Testis (tissue), 2 donors: ENCODE measurements at regions not wholly inside any gene's neighbourhood (a gene's known extent, or its start where the extent isn't known, plus 50 kb on each side); places are given as distances from the start of the nearest gene placed in this dataset.
"Not testable (repeated sequence)": the region's sequence is repeated elsewhere in the genome, so short reads cannot be mapped to it uniquely, and the experiment has no call there.

Experiments used
- DNase-seq: peaks from one replicate; pipeline ENCODE4 v3.0.0-alpha.2; 2019
- H3K27ac ChIP-seq, 2 donors: fragments of 200-600 bp; sonication (generic); one replicate each; pipeline ENCODE4 v1.5.1; 2019
- H3K27me3 ChIP-seq: fragments of 200-600 bp; sonication (generic); one replicate; pipeline ENCODE4 v1.5.1; 2019
- H3K36me3 ChIP-seq: fragments of 200-600 bp; sonication (generic); one replicate; pipeline ENCODE4 v1.5.1; 2017; ENCODE audit warnings: low read depth; ENCODE audit errors: missing control alignments
- H3K4me1 ChIP-seq: fragments of 200-600 bp; sonication (generic); one replicate; pipeline ENCODE4 v1.5.1; 2019
- H3K4me3 ChIP-seq, 2 donors: fragments of 200-600 bp; sonication (generic); one replicate each; pipeline ENCODE4 v1.5.1; 2017 to 2019
- H3K9me3 ChIP-seq: fragments of 200-600 bp; sonication (generic); one replicate; pipeline ENCODE4 v1.5.1; 2017
- CTCF ChIP-seq, 3 experiments: fragments of 450-650 bp in 2 of 3; fragments of 200-600 bp in 1 of 3; sonication (generic) in 1 of 3; IDR thresholded peaks; one replicate each; pipeline ENCODE4 v1.5.1; 2016 to 2019; ENCODE audit warnings: antibody characterized with exemption in 3 of 3, mild to moderate bottlenecking in 2 of 3, moderate library complexity in 1 of 3
- POLR2A ChIP-seq: fragments of 450-650 bp; IDR thresholded peaks from one replicate; pipeline ENCODE4 v1.6.1; 2017; ENCODE audit warnings: antibody characterized with exemption, mild to moderate bottlenecking, moderate library complexity
- WGBS, 2 donors: methylation state at CpG; one replicate each; pipeline ENCODE4 v1.1.5; 2018; 5-methylcytosine and 5-hydroxymethylcytosine counted together
- intact Hi-C: fragments of 100-400 bp; cut with DNase I; formaldehyde crosslinking; loops from one replicate; pipeline ENCODE4 v1.15.1; 2023; ENCODE audit warnings: low total_unique reads

GRCh38 chr6:92977018-92977417, 442.3 kb downstream of the EPHA7 start:
- no peak overlapping the region for H3K27ac ChIP-seq
- H3K36me3 ChIP-seq, result no peaks in the 10 kb centered on the region
- no peaks in the 10 kb centered on the region for H3K9me3 ChIP-seq
- WGBS, 2 donors, result 36 to 46% methylated on average over 1 of the region's 1 CpG
- no peaks in the 10 kb centered on the region for H3K27me3 ChIP-seq
- no peak overlapping the region for H3K4me3 ChIP-seq
- DNase-seq, result no peak
- intact Hi-C loops, result no loop called here
- TF ChIP-seq POLR2A (no peak), CTCF (IDR thresholded peaks at IDR 0.05) (no peak)
- H3K4me1 ChIP-seq, result no peaks in the 10 kb centered on the region

- no peak for TF ChIP-seq CTCF (IDR thresholded peaks at IDR 0.05)
- no peak for TF ChIP-seq POLR2A
- Histone ChIP-seq H3K36me3 (no peaks in the 10 kb centered on the region), H3K4me3 (no peak overlapping the region), H3K27ac (no peak overlapping the region), H3K9me3 (no peaks in the 10 kb centered on the region), H3K27me3 (no peaks in the 10 kb centered on the region), H3K4me1 (no peaks in the 10 kb centered on the region)
- intact Hi-C loops, result no loop called here
- no peak for DNase-seq
These were observed 452.0 kb downstream of the EPHA7 start for GRCh38 chr6:92967362-92967761.

- WGBS, 2 donors, result 69 to 79% methylated on average over 1 of the region's 1 CpG
- no peaks in the 10 kb centered on the region for H3K27me3 ChIP-seq
- DNase-seq, result no peak
- H3K36me3 ChIP-seq, result no peaks in the 10 kb centered on the region
- no peak overlapping the region for H3K27ac ChIP-seq
- H3K9me3 ChIP-seq, result no peaks in the 10 kb centered on the region
- intact Hi-C loops, result no loop called here
- no peak overlapping the region for H3K4me3 ChIP-seq
- TF ChIP-seq POLR2A (no peak), CTCF (IDR thresholded peaks at IDR 0.05) (no peak)
- no peaks in the 10 kb centered on the region for H3K4me1 ChIP-seq
These were observed 456.5 kb downstream of the EPHA7 start for GRCh38 chr6:92962846-92963245.

GRCh38 chr6:92952111-92952510, 467.2 kb downstream of the EPHA7 start:
- H3K36me3 ChIP-seq, H3K27ac ChIP-seq, intact Hi-C loops, DNase-seq, H3K4me1 ChIP-seq, H3K27me3 ChIP-seq, H3K4me3 ChIP-seq, H3K9me3 ChIP-seq: not testable (repeated sequence)
- WGBS, 2 donors, result 73 to 89% methylated on average over 7 of the region's 7 CpGs

GRCh38 chr6:92945799-92946198, 473.6 kb downstream of the EPHA7 start:
- no peak for TF ChIP-seq CTCF (IDR thresholded peaks at IDR 0.05)
- no peak for TF ChIP-seq POLR2A
- no peaks in the 10 kb centered on the region for H3K9me3 ChIP-seq
- H3K27ac ChIP-seq, result no peak overlapping the region
- WGBS, 2 donors, result 82 to 96% methylated on average over 3 of the region's 3 CpGs
- H3K27me3 ChIP-seq, result no peaks in the 10 kb centered on the region
- intact Hi-C loops, result no loop called here
- no peak overlapping the region for H3K4me3 ChIP-seq
- H3K4me1 ChIP-seq, result no peaks in the 10 kb centered on the region
- no peak for DNase-seq
- no peaks in the 10 kb centered on the region for H3K36me3 ChIP-seq
